IPS-NIHi7 (cell line): ENCODE measurements at regions not wholly inside any gene's neighbourhood (a gene's known extent, or its start where the extent isn't known, plus 50 kb on each side); places are given as distances from the start of the nearest gene placed in this dataset.
A peak's percentile ranks its signal among the peaks of the same experiment; 100 is the strongest.
"Not testable (repeated sequence)": the region's sequence is repeated elsewhere in the genome, so short reads cannot be mapped to it uniquely, and the experiment has no call there.

Experiments used
- DNase-seq: peaks from one replicate; pipeline ENCODE4 v3.0.0; 2012; ENCODE audit warnings: mixed read lengths; ENCODE audit errors: extremely low spot score

DNA sequence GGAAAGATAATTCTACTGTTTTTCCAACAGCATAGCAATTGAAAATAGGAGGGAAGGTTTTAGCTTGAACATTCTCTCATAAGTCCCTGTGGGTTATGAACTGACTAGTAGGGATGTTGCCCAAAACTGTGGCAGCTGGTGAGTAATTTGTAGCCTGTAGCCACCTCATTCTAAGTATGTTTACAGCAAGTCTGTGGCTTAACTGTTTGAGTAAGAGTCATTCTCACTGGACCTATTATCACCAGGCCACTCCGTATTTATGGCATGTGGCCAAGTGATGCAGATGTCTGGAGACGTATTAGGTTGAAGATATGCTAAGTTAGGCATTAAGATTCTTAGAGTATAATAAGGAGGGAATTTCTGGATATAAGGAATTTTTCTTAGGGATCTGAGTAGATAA is 458.3 kb downstream of the ETNK1 start:
- no peak for DNase-seq

DNA sequence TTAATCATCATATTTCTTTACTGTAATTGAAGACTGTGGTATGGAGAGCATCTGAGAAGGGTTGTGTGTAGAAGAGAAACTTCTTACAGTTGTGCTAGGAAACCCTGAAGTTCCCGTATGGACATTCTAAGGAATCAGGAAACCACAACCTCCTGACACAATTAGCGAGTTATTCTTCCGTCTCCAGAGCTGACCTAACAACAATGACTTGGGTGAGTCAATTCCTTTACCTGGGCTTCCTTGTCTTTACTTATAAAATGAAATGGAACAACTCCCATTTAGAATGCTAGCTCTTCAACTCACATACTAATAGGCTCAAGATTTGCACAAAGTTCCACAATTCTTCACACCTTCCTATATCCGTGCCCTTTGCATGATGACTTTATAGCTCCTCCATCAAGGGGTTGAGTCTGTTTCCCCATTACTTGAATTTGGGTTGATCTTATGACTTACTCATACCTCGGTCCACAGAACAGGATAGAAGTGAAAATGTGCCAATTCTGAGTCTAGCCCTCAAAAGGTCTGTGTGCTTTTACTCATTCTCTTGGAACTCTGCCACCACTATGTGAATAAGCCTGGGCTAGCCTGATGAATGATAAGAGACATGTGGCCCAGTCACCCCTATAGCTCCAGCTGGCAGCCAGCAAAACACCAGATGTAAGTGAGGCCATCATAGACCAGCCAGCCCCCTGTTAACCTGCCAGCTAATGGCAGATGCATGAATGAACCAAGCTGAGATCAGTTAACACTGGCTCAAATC is 459.4 kb downstream of the ETNK1 start:
- DNase-seq = no peak

DNA sequence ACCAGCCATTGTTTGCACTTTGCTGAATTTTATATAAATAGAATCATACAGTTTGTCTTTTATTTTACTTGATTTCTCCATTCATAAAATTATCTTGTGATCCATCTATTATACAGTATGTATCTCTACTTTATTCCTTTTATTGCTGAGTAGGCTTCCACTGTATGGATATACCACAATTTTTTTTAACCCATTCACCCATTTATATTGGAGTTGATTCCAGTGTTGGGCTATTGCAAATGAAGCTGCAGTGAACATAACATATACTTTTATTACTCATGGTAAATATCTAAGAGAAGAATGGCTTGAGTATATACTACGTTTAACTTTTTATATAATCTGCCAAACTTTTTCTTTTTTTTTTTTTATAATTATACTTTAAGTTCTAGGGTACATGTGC is 463.6 kb downstream of the ETNK1 start:
- DNase-seq = no peak

DNA sequence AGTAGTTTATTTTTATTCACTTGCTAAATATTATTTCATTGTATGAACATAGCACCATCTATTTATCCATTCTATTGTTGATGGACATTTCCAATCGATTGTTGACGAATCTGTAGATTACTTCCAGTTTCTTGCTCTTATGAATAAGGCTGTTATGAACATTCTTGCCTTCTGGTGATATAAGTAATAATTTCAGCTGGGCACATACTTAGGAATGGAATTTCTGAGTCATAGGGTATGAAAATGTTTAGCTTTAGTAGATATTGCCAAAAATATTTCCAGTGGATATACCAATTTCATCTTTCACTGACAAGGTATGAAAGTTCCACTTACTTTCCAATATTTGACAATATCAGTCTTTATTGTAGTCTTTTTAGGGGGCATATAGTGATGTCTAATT is 468.5 kb downstream of the ETNK1 start:
- no peak for DNase-seq

DNA sequence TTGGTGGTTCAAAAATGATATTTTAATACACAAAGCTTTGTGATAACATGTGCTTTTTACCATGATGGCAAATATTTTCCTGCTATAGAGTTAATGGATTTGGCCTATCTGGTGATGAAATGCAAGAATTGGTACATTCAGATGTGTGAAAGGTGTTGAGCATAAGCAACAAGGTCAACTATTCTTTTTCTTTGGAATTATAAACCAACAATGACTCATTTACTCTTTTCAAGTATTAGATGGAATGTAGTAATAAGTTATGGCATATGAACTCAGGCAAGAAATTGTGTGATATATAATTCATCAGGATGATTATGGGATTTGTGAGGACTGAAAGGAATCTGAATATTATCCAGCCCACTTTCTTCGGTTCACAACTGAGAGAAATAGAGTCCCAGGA is 471.4 kb downstream of the ETNK1 start:
- DNase-seq = no peak

DNA sequence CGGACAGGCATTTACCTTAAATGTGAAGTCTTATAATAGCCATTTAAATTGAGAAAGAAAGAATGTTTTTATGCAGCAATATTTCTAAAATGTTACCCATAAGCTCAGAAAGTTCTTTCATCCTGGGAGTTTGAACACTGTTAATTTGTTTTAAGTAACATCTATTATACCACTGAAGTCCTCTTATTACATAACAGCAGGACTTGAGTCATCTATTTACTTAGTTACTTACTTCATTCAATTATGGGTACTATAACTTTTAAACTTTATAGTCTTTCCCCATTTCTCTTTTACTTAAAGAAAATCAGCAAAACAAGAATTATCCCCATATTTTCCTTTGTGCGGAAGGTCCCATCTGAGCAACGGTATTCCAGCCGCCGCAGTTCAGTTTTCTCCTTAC is 473.1 kb downstream of the ETNK1 start:
- no peak for DNase-seq

DNA sequence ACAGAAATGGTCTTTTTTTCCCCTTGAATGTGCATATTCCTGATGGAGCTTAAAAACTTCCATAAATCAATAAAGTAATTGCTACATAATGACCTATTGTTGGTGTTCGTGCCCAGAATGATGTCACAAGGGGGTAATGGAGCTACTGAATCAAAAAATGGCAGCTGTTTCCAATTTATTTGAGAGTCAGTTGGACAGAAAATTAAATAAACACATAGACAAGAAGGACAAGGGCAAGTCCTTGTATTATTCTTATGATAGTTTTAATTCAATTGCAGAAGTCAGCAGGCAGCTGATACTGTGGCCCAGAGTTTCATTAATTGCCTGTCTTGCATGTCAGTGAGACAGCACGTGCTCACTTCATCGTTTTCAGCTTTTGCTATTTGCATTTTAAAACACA is 473.5 kb downstream of the ETNK1 start:
- DNase-seq = no peak

DNA sequence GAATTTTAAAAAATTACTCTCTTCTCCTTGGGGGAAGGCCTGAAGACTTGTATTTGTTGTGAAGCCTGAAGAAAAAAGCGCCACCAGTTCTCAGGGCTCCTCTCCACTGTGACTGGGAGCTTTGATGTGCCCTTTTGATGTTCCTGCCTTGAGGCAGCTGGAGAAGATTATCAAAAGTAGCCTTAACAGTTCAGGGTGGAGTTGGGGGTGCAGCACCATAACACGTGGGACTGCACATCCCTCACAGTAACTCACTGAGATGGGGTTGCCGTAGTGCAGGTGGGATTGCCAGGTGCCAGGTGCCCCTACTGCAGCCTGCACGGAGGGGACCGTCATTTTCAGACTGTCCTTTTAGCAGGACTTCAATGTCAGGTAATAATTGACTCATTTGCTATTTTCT is 474.1 kb downstream of the ETNK1 start:
- DNase-seq = peak; percentile 10

DNA sequence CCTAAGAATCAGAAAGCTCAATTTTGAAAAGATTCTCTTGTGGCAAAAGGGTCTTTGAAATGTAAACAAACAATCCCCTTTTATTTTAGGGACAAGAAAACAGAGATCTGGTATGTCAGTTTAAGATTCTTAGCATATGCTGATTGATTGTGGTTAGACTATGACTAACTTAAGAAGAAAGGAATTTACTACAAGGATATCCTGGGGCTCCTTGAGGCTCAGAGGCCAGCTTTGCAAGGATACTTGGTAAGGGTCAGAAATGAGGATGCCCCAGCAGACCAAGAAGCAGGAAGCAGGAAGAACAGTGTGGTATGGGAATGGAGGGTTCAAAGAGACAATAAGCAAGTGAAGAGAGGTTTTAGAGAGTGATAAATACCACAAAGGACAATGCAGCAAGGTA is 474.6 kb downstream of the ETNK1 start:
- DNase-seq = peak; percentile 25

DNA sequence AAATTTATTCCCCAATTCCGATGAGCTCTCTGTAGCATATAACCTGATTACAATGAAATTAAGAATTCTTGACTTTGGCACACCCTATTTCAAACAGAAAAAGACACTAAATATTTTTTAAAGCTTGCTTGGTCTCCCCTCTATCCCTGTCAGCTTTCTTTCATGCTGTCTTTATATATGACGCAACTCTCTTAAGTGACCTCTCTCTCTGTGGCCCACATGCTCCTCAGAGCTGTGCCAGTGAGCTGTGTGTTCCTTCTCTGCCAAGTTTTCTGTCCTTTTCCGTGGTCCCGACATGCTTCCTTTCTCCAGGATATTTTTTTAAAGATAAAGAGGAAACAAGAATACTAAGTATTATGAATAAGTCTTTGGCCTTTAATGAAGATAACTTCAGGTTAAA is 484.0 kb downstream of the ETNK1 start:
- no peak for DNase-seq

DNA sequence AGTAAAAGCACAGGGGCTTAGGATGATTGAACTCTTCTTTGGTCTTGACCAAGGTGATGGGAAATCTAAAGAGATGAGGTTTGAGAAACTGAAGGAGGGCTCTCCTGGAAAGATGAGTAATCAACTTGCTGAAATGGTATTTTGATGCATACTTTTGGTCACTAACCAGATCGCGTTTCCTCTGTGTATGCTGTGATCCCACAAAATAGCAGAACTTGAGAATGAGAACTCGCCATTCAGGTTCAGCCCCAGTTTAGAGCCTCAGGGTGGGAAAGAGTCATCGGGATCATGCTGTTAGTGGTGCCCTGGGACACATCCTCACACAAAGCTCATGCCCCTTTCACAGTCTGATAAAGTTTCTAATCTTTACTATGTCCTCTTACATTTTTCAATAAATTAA is 488.8 kb downstream of the ETNK1 start:
- DNase-seq = no peak

DNA sequence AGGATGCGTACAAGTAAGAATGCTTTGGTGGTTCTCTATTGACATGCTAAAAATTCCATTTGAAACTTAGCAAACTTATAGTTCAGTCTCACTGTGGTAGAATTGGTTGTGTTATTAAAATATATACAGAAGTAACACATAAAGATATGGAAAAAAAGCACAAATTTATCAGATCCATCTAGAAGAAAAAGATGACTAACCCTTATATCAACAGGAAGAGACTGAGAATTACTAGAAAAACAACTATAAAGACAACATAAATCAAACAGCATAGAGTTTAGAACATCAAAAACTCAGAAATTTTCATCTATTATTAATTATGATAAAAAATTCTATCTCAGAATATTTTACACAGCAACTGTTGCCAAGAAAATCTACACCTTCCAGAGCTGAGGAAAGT is 491.0 kb downstream of the ETNK1 start:
- DNase-seq = no peak

DNA sequence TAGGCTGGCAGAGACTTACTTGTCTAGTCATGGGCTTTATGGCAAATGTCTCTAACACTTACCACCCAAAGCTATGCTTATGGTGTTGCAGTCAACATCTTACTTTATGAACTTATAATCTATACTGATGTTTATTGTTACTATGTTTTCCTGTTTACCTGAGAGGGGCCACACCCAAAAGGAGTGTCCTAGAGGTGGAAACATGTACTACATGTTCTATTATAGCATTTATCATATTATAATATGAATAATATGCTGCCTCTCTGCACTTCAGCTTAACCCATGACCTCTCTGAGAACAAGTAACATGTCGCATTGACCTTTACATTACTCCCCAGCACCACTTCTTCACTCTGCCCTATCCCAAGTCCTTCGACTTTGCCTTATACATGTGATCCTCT is 501.8 kb downstream of the ETNK1 start:
- no peak for DNase-seq

DNA sequence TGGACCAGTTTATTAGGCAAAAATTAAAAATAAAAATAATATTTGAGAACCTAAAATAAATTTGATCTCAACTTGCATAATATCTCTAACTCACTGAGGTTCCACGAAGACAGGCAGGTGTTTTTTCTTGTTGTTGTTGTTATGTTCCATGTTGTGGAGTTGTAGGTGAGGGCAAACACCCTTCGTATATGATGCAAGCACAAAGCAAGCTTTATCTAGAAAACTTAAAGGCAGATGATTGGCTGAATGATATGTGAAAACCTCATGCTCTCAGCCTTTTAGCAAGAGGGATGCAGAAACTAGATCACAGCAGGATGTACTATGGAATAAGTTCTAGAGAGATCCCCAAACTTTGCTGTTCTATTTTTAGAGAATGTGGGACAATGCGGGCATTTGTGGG is 502.7 kb downstream of the ETNK1 start:
- DNase-seq = no peak

DNA sequence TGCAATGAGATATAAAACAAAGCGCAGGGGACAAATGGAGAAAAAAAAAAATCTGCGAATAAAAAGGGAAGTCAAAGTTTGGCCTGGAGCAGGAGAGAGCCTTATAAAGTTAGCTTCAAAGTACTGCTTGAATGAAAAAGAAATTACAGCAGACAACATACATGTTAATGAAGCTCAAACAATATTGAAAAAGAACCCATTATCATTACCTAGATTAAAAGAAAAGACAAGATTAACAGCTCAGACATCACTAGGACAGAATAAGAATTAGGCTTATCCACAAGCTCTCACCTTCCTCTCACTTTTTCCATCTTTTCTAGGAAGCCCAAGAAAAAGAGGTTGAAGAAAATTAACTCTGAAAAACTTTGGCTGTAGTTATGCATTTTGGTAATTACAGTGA is 503.5 kb downstream of the ETNK1 start:
- no peak for DNase-seq

DNA sequence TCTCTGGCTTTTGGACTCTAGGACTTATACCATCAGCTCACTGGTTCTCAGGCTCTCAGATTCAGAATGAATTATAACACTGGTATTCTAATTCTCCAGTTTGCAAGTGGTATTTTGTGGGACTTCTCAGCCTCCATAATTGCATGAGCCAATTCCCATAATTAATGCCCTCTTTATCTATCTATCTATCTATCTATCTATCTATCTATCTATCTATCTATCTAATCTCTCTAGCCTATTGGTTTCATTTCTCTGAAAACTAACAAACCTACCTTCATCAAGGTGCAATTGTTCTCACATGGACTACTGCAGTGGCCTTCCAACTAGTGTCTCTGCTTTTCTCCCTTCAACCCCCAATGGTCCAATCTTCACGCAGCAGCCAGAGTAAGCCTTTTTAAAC is 507.4 kb downstream of the ETNK1 start:
- DNase-seq = no peak

DNA sequence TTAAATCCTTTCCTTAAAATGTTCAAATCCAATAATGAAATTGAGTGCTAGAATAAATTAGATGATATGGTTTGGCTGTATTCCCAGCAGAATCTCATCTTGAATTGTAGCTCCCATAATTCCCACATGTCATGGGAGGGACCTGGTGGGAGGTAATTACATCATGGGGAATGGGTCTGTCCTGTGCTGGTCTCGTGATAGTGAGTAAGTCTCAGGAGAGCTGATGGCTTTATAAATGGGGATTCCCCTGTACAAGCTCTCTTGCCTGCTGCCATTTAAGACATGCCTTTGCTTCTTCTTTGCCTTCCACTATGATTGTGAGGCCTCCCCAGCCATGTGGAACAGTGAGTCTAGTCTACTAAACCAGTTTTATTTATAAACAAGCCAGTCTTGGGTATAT is 508.5 kb downstream of the ETNK1 start:
- DNase-seq = no peak

DNA sequence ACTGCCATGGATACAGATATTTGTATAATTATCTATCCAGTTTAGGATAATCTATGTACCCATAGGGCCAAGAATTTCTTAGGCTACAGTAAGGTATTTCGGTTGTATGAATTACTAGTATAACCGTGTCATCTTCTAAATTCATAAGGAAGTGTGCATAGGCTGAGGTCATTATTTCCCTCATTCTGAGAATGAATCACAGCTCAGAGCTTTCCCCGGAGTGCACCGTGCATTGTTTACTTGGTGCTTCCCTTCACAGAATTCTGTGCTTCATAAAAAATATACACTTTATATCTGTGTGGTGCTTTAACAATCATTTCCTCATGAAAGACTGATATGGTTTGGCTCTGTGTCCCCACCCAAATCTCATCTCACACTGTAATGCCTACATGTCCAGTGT is 514.1 kb downstream of the ETNK1 start:
- no peak for DNase-seq

DNA sequence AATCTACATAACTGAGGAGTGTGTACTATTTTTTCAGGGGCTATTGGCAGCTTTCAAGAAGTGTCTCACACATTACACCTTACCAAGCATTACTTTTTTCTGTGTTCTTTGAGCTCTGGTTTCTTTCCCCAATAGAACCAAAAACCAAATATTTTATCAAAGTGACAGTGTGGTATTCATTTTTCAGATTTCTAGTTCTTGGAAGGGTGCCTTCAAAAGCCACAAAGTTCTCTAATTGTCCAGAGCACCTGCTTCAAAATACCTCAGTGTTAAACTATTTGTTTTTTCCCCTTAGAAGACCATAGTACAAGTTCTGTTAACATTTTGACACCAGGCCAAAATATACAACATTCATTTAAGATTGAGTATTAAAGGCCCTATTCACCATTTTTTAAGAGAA is 515.7 kb downstream of the ETNK1 start:
- no peak for DNase-seq

DNA sequence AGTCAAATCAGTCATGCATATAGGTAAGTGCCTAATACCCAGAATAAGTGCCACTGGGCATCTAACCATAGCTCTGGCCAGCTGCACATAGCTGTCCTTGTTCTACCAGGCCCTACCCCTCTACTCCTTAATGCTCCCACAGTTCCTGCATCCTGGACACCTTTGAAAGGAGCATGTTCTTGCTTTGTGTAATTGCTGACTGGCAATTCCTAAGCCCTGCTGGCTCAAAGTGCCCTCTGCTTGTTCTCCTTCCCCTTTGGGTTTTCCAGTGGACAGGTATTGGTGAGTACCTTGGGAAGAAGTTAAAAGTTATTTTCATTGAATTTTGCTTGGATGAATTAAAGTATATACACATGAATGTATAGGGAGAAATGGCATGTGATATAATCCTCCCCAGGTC is 516.4 kb downstream of the ETNK1 start:
- DNase-seq = no peak

DNA sequence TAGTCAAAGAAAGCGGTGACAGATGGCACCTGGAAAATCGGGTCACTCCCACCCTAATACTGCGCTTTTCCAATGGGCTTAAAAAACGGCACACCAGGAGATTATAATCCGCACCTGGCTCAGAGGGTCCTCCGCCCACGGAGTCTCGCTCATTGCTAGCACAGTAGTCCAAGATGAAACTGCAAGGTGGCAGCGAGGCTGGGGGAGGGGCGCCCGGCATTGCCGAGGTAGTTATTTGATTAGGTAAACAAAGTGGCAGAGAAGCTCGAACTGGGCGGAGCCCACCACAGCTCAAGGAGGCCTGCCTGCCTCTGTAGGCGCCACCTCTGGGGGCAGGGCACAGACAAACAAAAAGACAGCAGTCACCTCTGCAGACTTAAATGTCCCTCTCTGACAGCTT is 521.1 kb downstream of the ETNK1 start:
- not testable (repeated sequence) for DNase-seq

DNA sequence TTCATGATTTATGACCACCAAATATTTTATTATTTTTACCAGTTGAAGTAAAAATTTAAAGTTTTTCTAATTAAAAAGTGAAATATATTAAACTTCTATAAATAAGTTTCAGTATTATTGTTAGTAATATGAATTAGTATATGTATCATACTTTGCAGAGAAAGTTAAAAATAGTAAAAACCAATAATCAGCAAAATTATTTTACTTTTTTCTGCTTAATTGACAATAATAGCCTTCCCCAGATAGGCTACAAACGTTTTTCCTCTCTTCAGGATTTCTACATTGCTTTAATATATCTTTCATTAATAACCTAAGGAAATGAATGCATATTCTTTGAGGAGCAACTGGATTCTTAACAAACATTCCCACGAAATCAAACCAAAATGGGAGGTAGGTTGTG is 543.5 kb downstream of the ETNK1 start:
- no peak for DNase-seq

DNA sequence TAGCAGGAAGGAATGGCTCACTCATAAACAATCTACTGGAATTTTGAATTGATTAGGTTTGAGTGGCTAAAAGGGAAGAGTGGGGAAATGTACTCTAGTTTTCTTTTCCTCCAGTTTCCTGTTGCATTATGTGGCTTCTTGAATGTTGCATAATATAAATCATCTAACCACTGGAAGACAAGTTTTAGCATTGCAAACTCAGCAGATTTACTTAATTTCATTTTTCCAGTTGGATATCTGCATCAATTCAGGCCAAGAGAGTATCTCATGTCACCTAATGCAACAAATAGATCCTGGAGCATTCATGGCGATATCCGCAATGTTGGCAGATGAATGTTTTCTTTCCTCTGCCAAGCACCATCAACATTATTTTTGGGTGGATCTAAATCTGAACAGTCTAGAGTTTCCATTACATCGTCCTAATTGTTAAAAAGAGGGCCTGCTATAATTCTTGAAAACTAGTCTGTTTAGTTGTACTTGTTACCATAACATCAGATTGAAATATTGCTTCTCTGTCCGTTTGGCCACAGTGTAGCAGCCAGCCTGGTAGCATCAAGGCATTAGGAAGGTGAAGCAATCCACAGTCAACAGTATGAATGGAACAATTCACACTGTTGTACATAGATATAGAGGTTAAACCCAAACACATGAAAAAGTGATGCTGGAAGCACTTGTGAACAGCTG is 544.2 kb downstream of the ETNK1 start:
- DNase-seq = no peak

DNA sequence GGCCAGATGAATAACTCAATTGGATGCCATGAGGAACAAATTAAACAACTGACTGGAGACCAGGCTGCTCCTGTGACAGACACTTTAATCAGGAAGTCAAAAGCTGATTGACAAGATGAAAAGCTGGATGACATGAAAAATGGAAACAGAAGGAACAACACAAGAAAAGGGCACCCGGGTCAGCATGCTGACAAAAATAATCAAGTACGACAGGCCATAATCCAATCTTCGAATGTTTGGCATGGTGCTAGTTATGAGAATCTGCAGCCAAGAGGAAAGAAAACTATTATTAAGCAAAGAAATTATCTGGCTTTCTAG is 544.7 kb downstream of the ETNK1 start:
- no peak for DNase-seq
